ENCODE measurements at regions not wholly inside any gene's neighbourhood (a gene's known extent, or its start where the extent isn't known, plus 50 kb on each side); places are given as distances from the start of the nearest gene placed in this dataset.

GRCh38 chr19:34305221-34306083 is 51.1 kb downstream of the GARRE1 start:
- TF ChIP-seq, protein P1, sequence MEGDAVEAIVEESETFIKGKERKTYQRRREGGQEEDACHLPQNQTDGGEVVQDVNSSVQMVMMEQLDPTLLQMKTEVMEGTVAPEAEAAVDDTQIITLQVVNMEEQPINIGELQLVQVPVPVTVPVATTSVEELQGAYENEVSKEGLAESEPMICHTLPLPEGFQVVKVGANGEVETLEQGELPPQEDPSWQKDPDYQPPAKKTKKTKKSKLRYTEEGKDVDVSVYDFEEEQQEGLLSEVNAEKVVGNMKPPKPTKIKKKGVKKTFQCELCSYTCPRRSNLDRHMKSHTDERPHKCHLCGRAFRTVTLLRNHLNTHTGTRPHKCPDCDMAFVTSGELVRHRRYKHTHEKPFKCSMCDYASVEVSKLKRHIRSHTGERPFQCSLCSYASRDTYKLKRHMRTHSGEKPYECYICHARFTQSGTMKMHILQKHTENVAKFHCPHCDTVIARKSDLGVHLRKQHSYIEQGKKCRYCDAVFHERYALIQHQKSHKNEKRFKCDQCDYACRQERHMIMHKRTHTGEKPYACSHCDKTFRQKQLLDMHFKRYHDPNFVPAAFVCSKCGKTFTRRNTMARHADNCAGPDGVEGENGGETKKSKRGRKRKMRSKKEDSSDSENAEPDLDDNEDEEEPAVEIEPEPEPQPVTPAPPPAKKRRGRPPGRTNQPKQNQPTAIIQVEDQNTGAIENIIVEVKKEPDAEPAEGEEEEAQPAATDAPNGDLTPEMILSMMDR (IDR thresholded peaks at IDR 0.05; ENCODE audit: low read depth, low read length): no peak
- no peak overlapping the region for H3K4me3 ChIP-seq (ENCODE audit: low read depth, low read length)
- in situ Hi-C loops (cut with HindIII; ENCODE audit: low sequenced_read_pairs): no loop called here
- no peak for DNase-seq (ENCODE audit: low read depth, low spot score)

- TF ChIP-seq, protein P1 (IDR thresholded peaks at IDR 0.05; ENCODE audit: low read depth, low read length): no peak
These were observed 51.9 kb downstream of the GARRE1 start for GRCh38 chr19:34306213-34306661.

DNA sequence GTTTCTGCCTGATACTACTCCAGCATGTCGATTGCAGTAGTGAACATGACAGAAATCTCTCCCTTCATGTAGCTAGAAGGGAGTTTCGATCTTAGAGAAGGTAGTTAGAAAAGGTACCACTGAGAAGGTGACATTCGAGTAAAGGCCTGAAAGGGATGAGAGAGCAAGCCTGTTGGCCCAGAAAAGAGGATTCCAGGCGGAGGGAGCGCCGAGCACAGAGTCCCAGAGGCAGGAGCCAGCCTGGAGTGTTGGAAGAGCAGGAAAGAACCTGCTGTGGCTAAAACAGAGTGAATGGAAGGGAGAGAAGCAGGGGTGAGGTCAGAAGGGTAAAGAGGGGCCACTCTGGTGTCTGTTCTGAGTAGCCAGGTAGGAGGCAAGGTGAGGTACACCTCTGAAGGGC is 52.5 kb downstream of the GARRE1 start:
- no peak overlapping the region for H3K4me3 ChIP-seq (ENCODE audit: low read depth, low read length)
- DNase-seq (ENCODE audit: low read depth, low spot score): no peak
- TF ChIP-seq, protein P1 (IDR thresholded peaks at IDR 0.05; ENCODE audit: low read depth, low read length): no peak
- in situ Hi-C loops (cut with HindIII; ENCODE audit: low sequenced_read_pairs): no loop called here

More at GRCh38 chr19:34306213-34306661, 51.9 kb downstream of the GARRE1 start:
- DNase-seq (ENCODE audit: low read depth, low spot score): no peak
- no peak overlapping the region for H3K4me3 ChIP-seq (ENCODE audit: low read depth, low read length)
- in situ Hi-C loops (cut with HindIII; ENCODE audit: low sequenced_read_pairs): no loop called here

GRCh38 chr19:34308381-34309367 is 54.3 kb downstream of the GARRE1 start:
- TF ChIP-seq, protein P1 (IDR thresholded peaks at IDR 0.05; ENCODE audit: low read depth, low read length): no peak
- DNase-seq (ENCODE audit: low read depth, low spot score): no peak
- in situ Hi-C loops (cut with HindIII; ENCODE audit: low sequenced_read_pairs): no loop called here
- no peak overlapping the region for H3K4me3 ChIP-seq (ENCODE audit: low read depth, low read length)

- no peak for DNase-seq (ENCODE audit: low read depth, low spot score)
- H3K4me3 ChIP-seq (ENCODE audit: low read depth, low read length): no peak overlapping the region
- in situ Hi-C loops (cut with HindIII; ENCODE audit: low sequenced_read_pairs): no loop called here
- TF ChIP-seq, protein P1 (IDR thresholded peaks at IDR 0.05; ENCODE audit: low read depth, low read length): no peak
These were observed 55.2 kb downstream of the GARRE1 start for GRCh38 chr19:34309368-34310138.

All from astrocyte of the spinal cord (primary cell).